BJ (cell line): ENCODE measurements at regions not wholly inside any gene's neighbourhood (a gene's known extent, or its start where the extent isn't known, plus 50 kb on each side); places are given as distances from the start of the nearest gene placed in this dataset.

ENCODE experiments used
- CTCF ChIA-PET: fragments of 350-600 bp; formaldehyde crosslinking; extraction: SDS; loops from one replicate; lab custom pipeline; 2021; ENCODE audit warnings: antibody characterized with exemption, inconsistent platforms; lab: Yijun Ruan, JAX
- POLR2A ChIA-PET: fragments of 300-600 bp; sonication (Branson Sonifier 250); formaldehyde crosslinking; extraction: SDS; loops from one replicate; lab custom pipeline; 2021; ENCODE audit warnings: antibody characterized with exemption; lab: Charles Lee
- DNase-seq: peaks from one replicate; pipeline ENCODE4 v3.0.0-alpha.2; 2011; ENCODE audit warnings: low read depth
- H3K27me3 ChIP-seq: 2 replicates; pipeline ENCODE4 v1.6.0; 2011; ENCODE audit warnings: low read length; ENCODE audit not compliant: control insufficient read depth, insufficient read depth
- H3K36me3 ChIP-seq: 2 replicates; pipeline ENCODE4 v1.5.1; 2011; ENCODE audit warnings: low read length; ENCODE audit not compliant: control insufficient read depth, insufficient read depth
- H3K4me3 ChIP-seq: 2 replicates; pipeline ENCODE4 v1.5.1; 2011; ENCODE audit warnings: low read depth, mild to moderate bottlenecking, control low read depth, low read length
- TF ChIP-seq, protein P1 (sequence below): IDR thresholded peaks from 2 replicates; pipeline ENCODE4 v1.5.1; 2011; ENCODE audit warnings: low read depth, mild to moderate bottlenecking, control low read depth, inconsistent platforms, low read length, moderate library complexity; ENCODE audit not compliant: insufficient read depth

DNA sequence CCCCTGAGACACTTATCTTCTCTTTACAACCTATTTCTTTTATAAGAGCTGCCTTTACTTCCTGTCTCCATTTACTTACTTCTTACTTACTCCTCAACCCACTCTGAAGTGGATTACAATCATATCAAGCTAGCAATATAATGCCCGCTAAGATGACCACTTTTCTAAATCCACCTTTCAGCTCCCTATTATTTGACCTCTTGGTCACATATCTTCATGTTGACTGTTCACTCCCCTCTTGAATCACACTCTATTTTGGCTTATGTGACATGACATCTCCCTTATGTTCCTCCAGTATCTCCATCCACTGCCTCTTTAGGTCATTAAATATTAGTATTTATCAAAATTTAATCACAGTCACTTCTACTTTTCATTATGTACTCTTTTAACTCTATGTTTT, 255.3 kb upstream of the TRPC7 start:
- ChIA-PET POLR2A (no interaction called here), CTCF (interaction anchor here (1.1 kb wide), 1 partner anchor 15 kb away, joined by 3 read pairs; no protein-coding TSS in a partner anchor)
- no peak for DNase-seq
- no peaks in the 10 kb centered on the region for H3K27me3 ChIP-seq
- H3K36me3 ChIP-seq = no peaks in the 10 kb centered on the region
- no peak overlapping the region for H3K4me3 ChIP-seq
- TF ChIP-seq, protein P1, sequence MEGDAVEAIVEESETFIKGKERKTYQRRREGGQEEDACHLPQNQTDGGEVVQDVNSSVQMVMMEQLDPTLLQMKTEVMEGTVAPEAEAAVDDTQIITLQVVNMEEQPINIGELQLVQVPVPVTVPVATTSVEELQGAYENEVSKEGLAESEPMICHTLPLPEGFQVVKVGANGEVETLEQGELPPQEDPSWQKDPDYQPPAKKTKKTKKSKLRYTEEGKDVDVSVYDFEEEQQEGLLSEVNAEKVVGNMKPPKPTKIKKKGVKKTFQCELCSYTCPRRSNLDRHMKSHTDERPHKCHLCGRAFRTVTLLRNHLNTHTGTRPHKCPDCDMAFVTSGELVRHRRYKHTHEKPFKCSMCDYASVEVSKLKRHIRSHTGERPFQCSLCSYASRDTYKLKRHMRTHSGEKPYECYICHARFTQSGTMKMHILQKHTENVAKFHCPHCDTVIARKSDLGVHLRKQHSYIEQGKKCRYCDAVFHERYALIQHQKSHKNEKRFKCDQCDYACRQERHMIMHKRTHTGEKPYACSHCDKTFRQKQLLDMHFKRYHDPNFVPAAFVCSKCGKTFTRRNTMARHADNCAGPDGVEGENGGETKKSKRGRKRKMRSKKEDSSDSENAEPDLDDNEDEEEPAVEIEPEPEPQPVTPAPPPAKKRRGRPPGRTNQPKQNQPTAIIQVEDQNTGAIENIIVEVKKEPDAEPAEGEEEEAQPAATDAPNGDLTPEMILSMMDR = no peak

DNA sequence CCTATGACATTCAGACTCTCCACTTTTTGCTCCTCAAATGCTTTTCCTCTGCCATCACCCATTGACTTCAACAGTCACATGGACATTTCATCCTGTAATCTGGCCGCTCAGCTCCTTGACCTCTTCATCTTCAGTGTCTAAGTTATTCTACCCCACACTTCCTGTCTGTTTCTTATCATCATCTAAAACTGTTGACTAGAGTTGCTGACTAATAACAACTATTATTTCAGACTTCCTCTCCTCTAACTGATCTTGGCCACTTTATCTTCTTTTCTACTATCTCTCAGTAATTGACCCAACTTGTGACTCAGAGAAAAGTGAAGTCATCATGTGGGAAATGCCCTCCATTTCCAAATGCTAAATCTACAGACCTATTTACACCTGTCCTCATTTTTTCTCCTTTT, 254.7 kb upstream of the TRPC7 start:
- ChIA-PET CTCF (interaction anchor here (1.1 kb wide), 1 partner anchor 14 kb away, joined by 3 read pairs; no protein-coding TSS in a partner anchor), POLR2A (no interaction called here)
- no peaks in the 10 kb centered on the region for H3K36me3 ChIP-seq
- peak; percentile 12 for DNase-seq
- H3K27me3 ChIP-seq = no peaks in the 10 kb centered on the region
- H3K4me3 ChIP-seq = no peak overlapping the region
- TF ChIP-seq, protein P1 = no peak

DNA sequence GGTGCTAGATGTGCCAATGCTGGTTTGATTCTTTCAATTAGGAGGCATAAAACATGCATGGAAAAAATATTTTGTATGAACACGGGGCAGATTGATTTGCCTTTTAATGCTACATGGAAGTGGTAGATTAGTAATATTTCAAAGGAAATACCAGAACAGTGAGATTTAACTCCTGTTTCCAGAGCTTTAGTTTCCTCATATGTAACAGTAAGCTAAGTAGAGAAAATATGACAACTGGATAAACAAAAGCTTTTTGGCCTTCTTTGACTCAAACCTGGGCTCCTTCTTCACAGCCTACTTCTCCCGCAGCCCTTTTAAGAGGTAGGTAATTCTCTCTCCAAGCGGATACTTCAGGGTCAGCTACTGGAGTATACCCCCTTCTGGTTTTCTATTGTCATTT, 254.2 kb upstream of the TRPC7 start:
- ChIA-PET POLR2A (no interaction called here), CTCF (interaction anchor here (1.1 kb wide), 1 partner anchor 14 kb away, joined by 3 read pairs; no protein-coding TSS in a partner anchor)
- H3K36me3 ChIP-seq = no peaks in the 10 kb centered on the region
- no peak for DNase-seq
- TF ChIP-seq, protein P1 = no peak
- no peak overlapping the region for H3K4me3 ChIP-seq
- H3K27me3 ChIP-seq = no peaks in the 10 kb centered on the region

DNA sequence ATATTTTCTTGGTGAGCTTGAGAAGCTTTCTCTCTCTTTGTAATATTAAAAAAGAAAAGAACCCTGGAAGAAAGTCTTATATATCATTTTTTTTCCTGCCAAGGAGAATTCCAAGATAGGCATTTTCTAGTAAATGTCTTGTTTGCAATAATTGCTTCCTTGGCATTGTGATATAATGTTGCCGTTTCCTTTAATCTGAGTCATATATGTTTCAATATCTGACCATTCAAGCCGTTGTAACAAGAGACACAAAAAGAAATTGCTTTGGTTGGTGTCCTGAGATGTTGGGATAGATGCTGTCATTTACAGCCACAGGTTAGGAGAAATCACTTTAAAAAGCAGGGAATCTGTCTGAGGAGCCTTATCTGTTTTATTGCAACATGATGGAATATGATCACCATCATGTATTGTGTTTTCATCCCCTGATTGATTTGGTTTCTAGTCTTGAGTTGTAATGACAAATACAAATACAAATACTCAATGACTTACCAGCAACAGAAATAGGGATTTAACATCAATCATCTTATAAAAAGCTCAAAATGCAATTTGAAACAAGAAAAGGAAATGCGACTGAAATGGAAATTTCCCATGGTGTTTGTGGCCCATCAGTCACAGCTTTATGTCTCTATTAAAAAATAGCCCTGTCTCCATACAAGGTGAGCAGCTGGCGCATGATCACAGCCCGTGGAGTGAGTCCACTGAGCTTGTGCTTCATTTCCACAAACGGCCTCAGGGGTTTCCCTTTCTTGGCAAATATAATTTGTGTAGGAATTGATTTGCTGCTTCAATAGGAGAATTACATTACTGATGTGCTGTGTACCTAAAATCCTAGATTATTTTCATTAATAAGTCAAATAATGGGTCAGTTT, 250.1 kb upstream of the TRPC7 start:
- H3K27me3 ChIP-seq = no peaks in the 10 kb centered on the region
- TF ChIP-seq, protein P1 = no peak
- POLR2A ChIA-PET = no interaction called here
- no peak overlapping the region for H3K4me3 ChIP-seq
- CTCF ChIA-PET = no interaction called here
- DNase-seq = no peak
- no peaks in the 10 kb centered on the region for H3K36me3 ChIP-seq

DNA sequence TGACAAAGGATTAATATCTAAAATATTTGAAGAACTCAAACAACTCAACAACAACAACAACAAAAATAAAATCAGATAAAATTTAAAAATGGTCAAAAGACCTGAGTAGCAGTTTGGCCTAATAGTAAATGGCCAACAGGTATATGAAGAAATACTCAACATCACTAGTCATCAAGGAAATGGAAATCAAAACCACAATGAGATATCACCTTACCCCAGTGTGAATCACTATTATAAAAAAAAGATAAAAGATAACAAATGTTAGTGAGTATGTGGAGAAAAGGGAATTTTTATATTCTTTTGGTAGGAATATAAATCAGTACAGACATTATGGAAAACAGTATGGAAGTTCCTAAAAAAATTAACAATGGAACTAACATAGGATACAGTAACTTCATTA, 247.9 kb upstream of the TRPC7 start:
- CTCF ChIA-PET = no interaction called here
- TF ChIP-seq, protein P1 = no peak
- no peak for DNase-seq
- no peak overlapping the region for H3K4me3 ChIP-seq
- H3K36me3 ChIP-seq = no peaks in the 10 kb centered on the region
- no peaks in the 10 kb centered on the region for H3K27me3 ChIP-seq
- POLR2A ChIA-PET = no interaction called here
